GM23338 (cell line): ENCODE measurements at regions not wholly inside any gene's neighbourhood (a gene's known extent, or its start where the extent isn't known, plus 50 kb on each side); places are given as distances from the start of the nearest gene placed in this dataset.
"Not testable (repeated sequence)": the region's sequence is repeated elsewhere in the genome, so short reads cannot be mapped to it uniquely, and the experiment has no call there.

Experiments used
- CREB1 ChIP-seq: fragments of 250-450 bp; sonication (Bioruptor Pico); IDR thresholded peaks from 2 replicates; pipeline ENCODE4 v1.5.0; 2020; ENCODE audit warnings: low read depth, mild to moderate bottlenecking, moderate library complexity
- EZH2 ChIP-seq: fragments of 200-600 bp; sonication (generic); IDR thresholded peaks from one replicate; pipeline ENCODE4 v1.8.0; 2017; ENCODE audit warnings: antibody characterized with exemption, mild to moderate bottlenecking, low read depth; ENCODE audit not compliant: unreplicated experiment
- EZH2phosphoT487 ChIP-seq: fragments of 200-600 bp; sonication (generic); IDR thresholded peaks from one replicate; pipeline ENCODE4 v1.8.1; 2018; ENCODE audit warnings: antibody characterized with exemption; ENCODE audit not compliant: unreplicated experiment
- POLR2AphosphoS5 ChIP-seq: IDR thresholded peaks from 2 replicates; pipeline ENCODE4 v1.6.1; 2016; ENCODE audit warnings: antibody characterized with exemption, low read depth
- TF ChIP-seq, protein P1 (sequence below): IDR thresholded peaks from one replicate; pipeline ENCODE4 v1.6.1; 2018; ENCODE audit warnings: antibody characterized with exemption; ENCODE audit not compliant: unreplicated experiment
- TF ChIP-seq, protein P2 (sequence below), 2 experiments: fragments of 200-600 bp in 1 of 2; sonication (generic) in 1 of 2; conservative IDR thresholded peaks; 2 replicates each; pipeline versions ENCODE4 v1.5.1 to v1.6.1; 2016 to 2017; ENCODE audit warnings: antibody characterized with exemption in 2 of 2, low read depth in 2 of 2, mild to moderate bottlenecking in 2 of 2, moderate library complexity in 1 of 2
- TF ChIP-seq, protein P3 (sequence below): fragments of 250-450 bp; sonication (Bioruptor Pico); IDR thresholded peaks from 2 replicates; pipeline ENCODE4 v1.5.0; 2020; ENCODE audit warnings: mild to moderate bottlenecking, moderate library complexity

- TF ChIP-seq, protein P1, sequence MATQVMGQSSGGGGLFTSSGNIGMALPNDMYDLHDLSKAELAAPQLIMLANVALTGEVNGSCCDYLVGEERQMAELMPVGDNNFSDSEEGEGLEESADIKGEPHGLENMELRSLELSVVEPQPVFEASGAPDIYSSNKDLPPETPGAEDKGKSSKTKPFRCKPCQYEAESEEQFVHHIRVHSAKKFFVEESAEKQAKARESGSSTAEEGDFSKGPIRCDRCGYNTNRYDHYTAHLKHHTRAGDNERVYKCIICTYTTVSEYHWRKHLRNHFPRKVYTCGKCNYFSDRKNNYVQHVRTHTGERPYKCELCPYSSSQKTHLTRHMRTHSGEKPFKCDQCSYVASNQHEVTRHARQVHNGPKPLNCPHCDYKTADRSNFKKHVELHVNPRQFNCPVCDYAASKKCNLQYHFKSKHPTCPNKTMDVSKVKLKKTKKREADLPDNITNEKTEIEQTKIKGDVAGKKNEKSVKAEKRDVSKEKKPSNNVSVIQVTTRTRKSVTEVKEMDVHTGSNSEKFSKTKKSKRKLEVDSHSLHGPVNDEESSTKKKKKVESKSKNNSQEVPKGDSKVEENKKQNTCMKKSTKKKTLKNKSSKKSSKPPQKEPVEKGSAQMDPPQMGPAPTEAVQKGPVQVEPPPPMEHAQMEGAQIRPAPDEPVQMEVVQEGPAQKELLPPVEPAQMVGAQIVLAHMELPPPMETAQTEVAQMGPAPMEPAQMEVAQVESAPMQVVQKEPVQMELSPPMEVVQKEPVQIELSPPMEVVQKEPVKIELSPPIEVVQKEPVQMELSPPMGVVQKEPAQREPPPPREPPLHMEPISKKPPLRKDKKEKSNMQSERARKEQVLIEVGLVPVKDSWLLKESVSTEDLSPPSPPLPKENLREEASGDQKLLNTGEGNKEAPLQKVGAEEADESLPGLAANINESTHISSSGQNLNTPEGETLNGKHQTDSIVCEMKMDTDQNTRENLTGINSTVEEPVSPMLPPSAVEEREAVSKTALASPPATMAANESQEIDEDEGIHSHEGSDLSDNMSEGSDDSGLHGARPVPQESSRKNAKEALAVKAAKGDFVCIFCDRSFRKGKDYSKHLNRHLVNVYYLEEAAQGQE = not testable (repeated sequence)
- TF ChIP-seq, protein P2, sequence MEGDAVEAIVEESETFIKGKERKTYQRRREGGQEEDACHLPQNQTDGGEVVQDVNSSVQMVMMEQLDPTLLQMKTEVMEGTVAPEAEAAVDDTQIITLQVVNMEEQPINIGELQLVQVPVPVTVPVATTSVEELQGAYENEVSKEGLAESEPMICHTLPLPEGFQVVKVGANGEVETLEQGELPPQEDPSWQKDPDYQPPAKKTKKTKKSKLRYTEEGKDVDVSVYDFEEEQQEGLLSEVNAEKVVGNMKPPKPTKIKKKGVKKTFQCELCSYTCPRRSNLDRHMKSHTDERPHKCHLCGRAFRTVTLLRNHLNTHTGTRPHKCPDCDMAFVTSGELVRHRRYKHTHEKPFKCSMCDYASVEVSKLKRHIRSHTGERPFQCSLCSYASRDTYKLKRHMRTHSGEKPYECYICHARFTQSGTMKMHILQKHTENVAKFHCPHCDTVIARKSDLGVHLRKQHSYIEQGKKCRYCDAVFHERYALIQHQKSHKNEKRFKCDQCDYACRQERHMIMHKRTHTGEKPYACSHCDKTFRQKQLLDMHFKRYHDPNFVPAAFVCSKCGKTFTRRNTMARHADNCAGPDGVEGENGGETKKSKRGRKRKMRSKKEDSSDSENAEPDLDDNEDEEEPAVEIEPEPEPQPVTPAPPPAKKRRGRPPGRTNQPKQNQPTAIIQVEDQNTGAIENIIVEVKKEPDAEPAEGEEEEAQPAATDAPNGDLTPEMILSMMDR (conservative IDR thresholded peaks at IDR 0.05; ENCODE audit: low read depth in 2 of 2) = not testable (repeated sequence)
- not testable (repeated sequence) for TF ChIP-seq CREB1 (CRISPR knock-in tag); POLR2AphosphoS5; EZH2phosphoT487; EZH2
- TF ChIP-seq, protein P3, sequence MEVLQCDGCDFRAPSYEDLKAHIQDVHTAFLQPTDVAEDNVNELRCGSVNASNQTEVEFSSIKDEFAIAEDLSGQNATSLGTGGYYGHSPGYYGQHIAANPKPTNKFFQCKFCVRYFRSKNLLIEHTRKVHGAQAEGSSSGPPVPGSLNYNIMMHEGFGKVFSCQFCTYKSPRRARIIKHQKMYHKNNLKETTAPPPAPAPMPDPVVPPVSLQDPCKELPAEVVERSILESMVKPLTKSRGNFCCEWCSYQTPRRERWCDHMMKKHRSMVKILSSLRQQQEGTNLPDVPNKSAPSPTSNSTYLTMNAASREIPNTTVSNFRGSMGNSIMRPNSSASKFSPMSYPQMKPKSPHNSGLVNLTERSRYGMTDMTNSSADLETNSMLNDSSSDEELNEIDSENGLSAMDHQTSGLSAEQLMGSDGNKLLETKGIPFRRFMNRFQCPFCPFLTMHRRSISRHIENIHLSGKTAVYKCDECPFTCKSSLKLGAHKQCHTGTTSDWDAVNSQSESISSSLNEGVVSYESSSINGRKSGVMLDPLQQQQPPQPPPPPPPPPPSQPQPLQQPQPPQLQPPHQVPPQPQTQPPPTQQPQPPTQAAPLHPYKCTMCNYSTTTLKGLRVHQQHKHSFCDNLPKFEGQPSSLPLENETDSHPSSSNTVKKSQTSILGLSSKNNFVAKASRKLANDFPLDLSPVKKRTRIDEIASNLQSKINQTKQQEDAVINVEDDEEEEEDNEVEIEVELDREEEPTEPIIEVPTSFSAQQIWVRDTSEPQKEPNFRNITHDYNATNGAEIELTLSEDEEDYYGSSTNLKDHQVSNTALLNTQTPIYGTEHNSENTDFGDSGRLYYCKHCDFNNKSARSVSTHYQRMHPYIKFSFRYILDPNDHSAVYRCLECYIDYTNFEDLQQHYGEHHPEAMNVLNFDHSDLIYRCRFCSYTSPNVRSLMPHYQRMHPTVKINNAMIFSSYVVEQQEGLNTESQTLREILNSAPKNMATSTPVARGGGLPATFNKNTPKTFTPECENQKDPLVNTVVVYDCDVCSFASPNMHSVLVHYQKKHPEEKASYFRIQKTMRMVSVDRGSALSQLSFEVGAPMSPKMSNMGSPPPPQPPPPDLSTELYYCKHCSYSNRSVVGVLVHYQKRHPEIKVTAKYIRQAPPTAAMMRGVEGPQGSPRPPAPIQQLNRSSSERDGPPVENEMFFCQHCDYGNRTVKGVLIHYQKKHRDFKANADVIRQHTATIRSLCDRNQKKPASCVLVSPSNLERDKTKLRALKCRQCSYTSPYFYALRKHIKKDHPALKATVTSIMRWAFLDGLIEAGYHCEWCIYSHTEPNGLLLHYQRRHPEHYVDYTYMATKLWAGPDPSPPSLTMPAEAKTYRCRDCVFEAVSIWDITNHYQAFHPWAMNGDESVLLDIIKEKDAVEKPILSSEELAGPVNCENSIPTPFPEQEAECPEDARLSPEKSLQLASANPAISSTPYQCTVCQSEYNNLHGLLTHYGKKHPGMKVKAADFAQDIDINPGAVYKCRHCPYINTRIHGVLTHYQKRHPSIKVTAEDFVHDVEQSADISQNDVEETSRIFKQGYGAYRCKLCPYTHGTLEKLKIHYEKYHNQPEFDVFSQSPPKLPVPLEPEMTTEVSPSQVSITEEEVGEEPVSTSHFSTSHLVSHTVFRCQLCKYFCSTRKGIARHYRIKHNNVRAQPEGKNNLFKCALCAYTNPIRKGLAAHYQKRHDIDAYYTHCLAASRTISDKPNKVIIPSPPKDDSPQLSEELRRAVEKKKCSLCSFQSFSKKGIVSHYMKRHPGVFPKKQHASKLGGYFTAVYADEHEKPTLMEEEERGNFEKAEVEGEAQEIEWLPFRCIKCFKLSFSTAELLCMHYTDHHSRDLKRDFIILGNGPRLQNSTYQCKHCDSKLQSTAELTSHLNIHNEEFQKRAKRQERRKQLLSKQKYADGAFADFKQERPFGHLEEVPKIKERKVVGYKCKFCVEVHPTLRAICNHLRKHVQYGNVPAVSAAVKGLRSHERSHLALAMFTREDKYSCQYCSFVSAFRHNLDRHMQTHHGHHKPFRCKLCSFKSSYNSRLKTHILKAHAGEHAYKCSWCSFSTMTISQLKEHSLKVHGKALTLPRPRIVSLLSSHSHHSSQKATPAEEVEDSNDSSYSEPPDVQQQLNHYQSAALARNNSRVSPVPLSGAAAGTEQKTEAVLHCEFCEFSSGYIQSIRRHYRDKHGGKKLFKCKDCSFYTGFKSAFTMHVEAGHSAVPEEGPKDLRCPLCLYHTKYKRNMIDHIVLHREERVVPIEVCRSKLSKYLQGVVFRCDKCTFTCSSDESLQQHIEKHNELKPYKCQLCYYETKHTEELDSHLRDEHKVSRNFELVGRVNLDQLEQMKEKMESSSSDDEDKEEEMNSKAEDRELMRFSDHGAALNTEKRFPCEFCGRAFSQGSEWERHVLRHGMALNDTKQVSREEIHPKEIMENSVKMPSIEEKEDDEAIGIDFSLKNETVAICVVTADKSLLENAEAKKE (CRISPR knock-in tag) = not testable (repeated sequence)
Measured at GRCh38 chr3:182344026-182344425, 449.3 kb upstream of the ATP11B start.
